Gastrocnemius medialis (tissue), 4 donors: ENCODE measurements at regions not wholly inside any gene's neighbourhood (a gene's known extent, or its start where the extent isn't known, plus 50 kb on each side); places are given as distances from the start of the nearest gene placed in this dataset.

Experiments
- CTCF ChIP-seq, 5 experiments: fragments of 450-650 bp in 3 of 5; fragments of 200-600 bp in 2 of 5; sonication (generic) in 2 of 5; IDR thresholded peaks in 4 of 5; conservative IDR thresholded peaks in 1 of 5; 1 replicate in 4 of 5; 2 replicates in 1 of 5; pipeline ENCODE4 v1.5.1; 2016 to 2019; ENCODE audit warnings: antibody characterized with exemption in 5 of 5, mild to moderate bottlenecking in 3 of 5, moderate library complexity in 3 of 5
- POLR2A ChIP-seq, 2 donors: fragments of 450-650 bp; IDR thresholded peaks; one replicate each; pipeline ENCODE4 v1.6.1; 2017; ENCODE audit warnings: antibody characterized with exemption in 2 of 2, mild to moderate bottlenecking in 2 of 2, moderate library complexity in 2 of 2

- TF ChIP-seq CTCF (IDR thresholded peaks at IDR 0.05 in 4 of 5, conservative IDR thresholded peaks at IDR 0.05 in 1 of 5) (no peak), POLR2A (IDR thresholded peaks at IDR 0.05) (no peak)
Observed at GRCh38 chr11:112734207-112734606, 227.0 kb upstream of the NCAM1 start.
